Peyer's patch (tissue), 4 donors: ENCODE measurements at regions not wholly inside any gene's neighbourhood (a gene's known extent, or its start where the extent isn't known, plus 50 kb on each side); places are given as distances from the start of the nearest gene placed in this dataset.

Experiments used
- POLR2A ChIP-seq, 2 donors: fragments of 450-650 bp; IDR thresholded peaks; one replicate each; pipeline ENCODE4 v1.5.1; 2017; ENCODE audit warnings: antibody characterized with exemption in 2 of 2, mild to moderate bottlenecking in 2 of 2, moderate library complexity in 2 of 2
- TF ChIP-seq, protein P1 (sequence below), 6 experiments: fragments of 450-650 bp in 4 of 6; fragments of 200-600 bp in 2 of 6; sonication (generic) in 1 of 6; IDR thresholded peaks; one replicate each; pipeline ENCODE4 v1.5.1; 2017 to 2019; ENCODE audit warnings: antibody characterized with exemption in 6 of 6, mild to moderate bottlenecking in 3 of 6, moderate library complexity in 1 of 6

DNA sequence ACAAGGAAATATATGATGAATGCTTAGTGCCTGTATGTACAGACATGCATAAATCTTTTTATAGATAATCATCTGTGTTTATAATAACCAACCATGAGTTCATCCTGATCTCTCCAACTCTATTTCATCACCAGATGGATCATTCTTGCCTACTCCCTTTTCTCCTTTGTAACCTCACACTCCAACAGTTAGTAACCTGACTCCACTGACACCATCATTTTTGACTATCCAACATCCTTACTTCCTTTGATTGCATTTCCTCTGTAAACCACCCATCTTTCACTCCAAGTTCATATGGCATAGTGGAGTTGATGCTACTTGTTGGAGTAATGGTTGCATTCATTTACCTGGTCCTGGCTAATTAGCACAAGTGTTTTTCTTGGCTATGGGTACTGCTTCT, 170.6 kb downstream of the ZNF330 start:
- no peak for TF ChIP-seq POLR2A (IDR thresholded peaks at IDR 0.05)
- TF ChIP-seq, protein P1, sequence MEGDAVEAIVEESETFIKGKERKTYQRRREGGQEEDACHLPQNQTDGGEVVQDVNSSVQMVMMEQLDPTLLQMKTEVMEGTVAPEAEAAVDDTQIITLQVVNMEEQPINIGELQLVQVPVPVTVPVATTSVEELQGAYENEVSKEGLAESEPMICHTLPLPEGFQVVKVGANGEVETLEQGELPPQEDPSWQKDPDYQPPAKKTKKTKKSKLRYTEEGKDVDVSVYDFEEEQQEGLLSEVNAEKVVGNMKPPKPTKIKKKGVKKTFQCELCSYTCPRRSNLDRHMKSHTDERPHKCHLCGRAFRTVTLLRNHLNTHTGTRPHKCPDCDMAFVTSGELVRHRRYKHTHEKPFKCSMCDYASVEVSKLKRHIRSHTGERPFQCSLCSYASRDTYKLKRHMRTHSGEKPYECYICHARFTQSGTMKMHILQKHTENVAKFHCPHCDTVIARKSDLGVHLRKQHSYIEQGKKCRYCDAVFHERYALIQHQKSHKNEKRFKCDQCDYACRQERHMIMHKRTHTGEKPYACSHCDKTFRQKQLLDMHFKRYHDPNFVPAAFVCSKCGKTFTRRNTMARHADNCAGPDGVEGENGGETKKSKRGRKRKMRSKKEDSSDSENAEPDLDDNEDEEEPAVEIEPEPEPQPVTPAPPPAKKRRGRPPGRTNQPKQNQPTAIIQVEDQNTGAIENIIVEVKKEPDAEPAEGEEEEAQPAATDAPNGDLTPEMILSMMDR (IDR thresholded peaks at IDR 0.05), result no peak
